ENCODE measurements at regions not wholly inside any gene's neighbourhood (a gene's known extent, or its start where the extent isn't known, plus 50 kb on each side); places are given as distances from the start of the nearest gene placed in this dataset.

GRCh38 chr2:221203125-221203524 is 369.0 kb downstream of the EPHA4 start:
- H3K4me2 ChIP-seq (ENCODE audit: low read depth, low read length), result no peak overlapping the region
- no peaks in the 10 kb centered on the region for H3K9me3 ChIP-seq (ENCODE audit: low read length)
- intact Hi-C loops (cut with micrococcal nuclease; ENCODE audit: unreplicated experiment), result no loop called here
- no peaks in the 10 kb centered on the region for H3K79me2 ChIP-seq (ENCODE audit: insufficient read depth, low read length)
- POLR2A ChIA-PET, result no interaction called here
- H3K4me3 ChIP-seq (replicated peaks in 1 of 3; ENCODE audit: insufficient read depth in 1 of 3, low read depth in 2 of 3, low read length in 3 of 3), result no peak overlapping the region
- CTCF ChIA-PET (ENCODE audit: low intra/inter-chr PET ratio, low total read pairs), result no interaction called here
- TF ChIP-seq NPAS2 (CRISPR knock-in tag; IDR thresholded peaks at IDR 0.05; ENCODE audit: borderline replicate concordance), result no peak
- no peak for TF ChIP-seq KLF15 (CRISPR knock-in tag; IDR thresholded peaks at IDR 0.05; ENCODE audit: borderline replicate concordance)
- no peak for TF ChIP-seq SP140L (CRISPR knock-in tag; IDR thresholded peaks at IDR 0.05; ENCODE audit: borderline replicate concordance)
- TF ChIP-seq ZNF230 (CRISPR knock-in tag; IDR thresholded peaks at IDR 0.05), result no peak
- TF ChIP-seq CREBL2 (CRISPR knock-in tag; IDR thresholded peaks at IDR 0.05; ENCODE audit: borderline replicate concordance), result no peak
- no peak for TF ChIP-seq TBX3 (IDR thresholded peaks at IDR 0.05; ENCODE audit: borderline replicate concordance)
- TF ChIP-seq ZNF816 (CRISPR knock-in tag; IDR thresholded peaks at IDR 0.05; ENCODE audit: borderline replicate concordance), result no peak
- no peak for TF ChIP-seq TOPORS (CRISPR knock-in tag; IDR thresholded peaks at IDR 0.05)
- no peak for TF ChIP-seq ZHX2 (IDR thresholded peaks at IDR 0.05; ENCODE audit: low read depth)
- no peak for TF ChIP-seq ZHX2 (CRISPR knock-in tag; IDR thresholded peaks at IDR 0.05; ENCODE audit: borderline replicate concordance)
- TF ChIP-seq ZNF512 (CRISPR knock-in tag; IDR thresholded peaks at IDR 0.05), result no peak
- in situ Hi-C loops (cut with HindIII; ENCODE audit: extremely low pct_ligation_motif_present, low pct_unique_long_range_greater_than_20kb), result no loop called here
- no peak overlapping the region for H3K27ac ChIP-seq (ENCODE audit: extremely low read length, insufficient read depth, low read length)
- ATAC-seq (no peak), FAIRE-seq (no peak), DNase-seq (ENCODE audit: low spot score) (no peak)
- no TSS peak for BruUV-seq (replicated peaks)
- no peak overlapping the region for H2AFZ ChIP-seq (ENCODE audit: low read length)
- H3K4me1 ChIP-seq (ENCODE audit: insufficient read depth, low read length), result peaks cover 6% of the 10 kb centered on the region
- H4K20me1 ChIP-seq (ENCODE audit: insufficient read depth, low read length), result no peaks in the 10 kb centered on the region
- 10% methylated on average over 2 of the region's 2 CpGs for WGBS (ENCODE audit: low lambda C conversion rate)
- H3K36me3 ChIP-seq (replicated peaks in 1 of 2; ENCODE audit: control insufficient read depth in 1 of 2, insufficient read depth in 2 of 2, low read length in 2 of 2), result no peaks in the 10 kb centered on the region
- no peaks in the 10 kb centered on the region for H3K27me3 ChIP-seq (ENCODE audit: control insufficient read depth in 1 of 2, insufficient read depth in 2 of 2, low read length in 2 of 2)
- H3K9ac ChIP-seq (ENCODE audit: insufficient read depth, low read depth, low read length), result no peak overlapping the region
